Brain microvascular endothelial cell (primary cell): ENCODE measurements at regions not wholly inside any gene's neighbourhood (a gene's known extent, or its start where the extent isn't known, plus 50 kb on each side); places are given as distances from the start of the nearest gene placed in this dataset.
A peak's percentile ranks its signal among the peaks of the same experiment; 100 is the strongest.

ENCODE experiments used
- DNase-seq: peaks from one replicate; pipeline ENCODE4 v3.0.0-alpha.2; 2020
- H3K27ac ChIP-seq: fragments of 250-450 bp; sonication (Bioruptor Pico); 2 replicates; pipeline ENCODE4 v1.5.1; 2020; ENCODE audit warnings: mild to moderate bottlenecking, moderate library complexity
- H3K27me3 ChIP-seq: fragments of 250-450 bp; sonication (Bioruptor Pico); replicated peaks from 2 replicates; pipeline ENCODE4 v1.5.1; 2020; ENCODE audit warnings: mild to moderate bottlenecking
- H3K36me3 ChIP-seq: fragments of 250-450 bp; sonication (Bioruptor Pico); replicated peaks from 2 replicates; pipeline ENCODE4 v1.5.1; 2020; ENCODE audit warnings: mild to moderate bottlenecking
- H3K4me3 ChIP-seq: 2 replicates; pipeline ENCODE4 v1.5.1; 2011; ENCODE audit warnings: low read depth, mild to moderate bottlenecking, control low read depth, low read length, moderate library complexity
- in situ Hi-C: cut with HindIII; loops from 2 replicates; pipeline ENCODE4 v1.10.0; 2017; ENCODE audit warnings: low sequenced_read_pairs, low pct_ligation_motif_present
- TF ChIP-seq, protein P1 (sequence below): IDR thresholded peaks from 2 replicates; pipeline ENCODE4 v1.5.1; 2011; ENCODE audit warnings: low read depth, mild to moderate bottlenecking, moderate library complexity, low read length, control low read depth, inconsistent platforms; ENCODE audit errors: missing control alignments

DNA sequence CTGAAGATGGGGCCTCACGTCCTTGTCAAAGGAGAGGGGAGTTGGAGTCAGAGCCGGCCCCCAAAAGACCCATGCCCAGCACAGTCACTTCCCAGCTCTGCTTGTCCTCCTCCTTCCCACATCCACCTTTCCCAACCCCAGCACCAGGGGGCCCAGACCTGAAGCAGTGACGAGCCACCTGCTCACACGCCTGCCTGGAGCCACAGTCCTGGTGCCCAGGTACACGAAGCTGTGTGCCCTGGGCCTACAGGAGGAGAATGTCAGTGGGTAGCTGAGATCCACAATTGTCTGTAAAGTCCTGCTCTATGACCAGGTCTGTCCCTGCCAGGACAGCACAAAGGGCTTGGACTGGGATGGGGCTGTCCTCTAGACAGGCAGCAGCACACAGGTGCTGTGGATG, 126.8 kb upstream of the PZP start:
- no peaks in the 10 kb centered on the region for H3K27me3 ChIP-seq
- in situ Hi-C loops, result no loop called here
- DNase-seq, result no peak
- TF ChIP-seq, protein P1, sequence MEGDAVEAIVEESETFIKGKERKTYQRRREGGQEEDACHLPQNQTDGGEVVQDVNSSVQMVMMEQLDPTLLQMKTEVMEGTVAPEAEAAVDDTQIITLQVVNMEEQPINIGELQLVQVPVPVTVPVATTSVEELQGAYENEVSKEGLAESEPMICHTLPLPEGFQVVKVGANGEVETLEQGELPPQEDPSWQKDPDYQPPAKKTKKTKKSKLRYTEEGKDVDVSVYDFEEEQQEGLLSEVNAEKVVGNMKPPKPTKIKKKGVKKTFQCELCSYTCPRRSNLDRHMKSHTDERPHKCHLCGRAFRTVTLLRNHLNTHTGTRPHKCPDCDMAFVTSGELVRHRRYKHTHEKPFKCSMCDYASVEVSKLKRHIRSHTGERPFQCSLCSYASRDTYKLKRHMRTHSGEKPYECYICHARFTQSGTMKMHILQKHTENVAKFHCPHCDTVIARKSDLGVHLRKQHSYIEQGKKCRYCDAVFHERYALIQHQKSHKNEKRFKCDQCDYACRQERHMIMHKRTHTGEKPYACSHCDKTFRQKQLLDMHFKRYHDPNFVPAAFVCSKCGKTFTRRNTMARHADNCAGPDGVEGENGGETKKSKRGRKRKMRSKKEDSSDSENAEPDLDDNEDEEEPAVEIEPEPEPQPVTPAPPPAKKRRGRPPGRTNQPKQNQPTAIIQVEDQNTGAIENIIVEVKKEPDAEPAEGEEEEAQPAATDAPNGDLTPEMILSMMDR, result no peak
- no peaks in the 10 kb centered on the region for H3K36me3 ChIP-seq
- H3K27ac ChIP-seq, result no peak overlapping the region
- no peak overlapping the region for H3K4me3 ChIP-seq

DNA sequence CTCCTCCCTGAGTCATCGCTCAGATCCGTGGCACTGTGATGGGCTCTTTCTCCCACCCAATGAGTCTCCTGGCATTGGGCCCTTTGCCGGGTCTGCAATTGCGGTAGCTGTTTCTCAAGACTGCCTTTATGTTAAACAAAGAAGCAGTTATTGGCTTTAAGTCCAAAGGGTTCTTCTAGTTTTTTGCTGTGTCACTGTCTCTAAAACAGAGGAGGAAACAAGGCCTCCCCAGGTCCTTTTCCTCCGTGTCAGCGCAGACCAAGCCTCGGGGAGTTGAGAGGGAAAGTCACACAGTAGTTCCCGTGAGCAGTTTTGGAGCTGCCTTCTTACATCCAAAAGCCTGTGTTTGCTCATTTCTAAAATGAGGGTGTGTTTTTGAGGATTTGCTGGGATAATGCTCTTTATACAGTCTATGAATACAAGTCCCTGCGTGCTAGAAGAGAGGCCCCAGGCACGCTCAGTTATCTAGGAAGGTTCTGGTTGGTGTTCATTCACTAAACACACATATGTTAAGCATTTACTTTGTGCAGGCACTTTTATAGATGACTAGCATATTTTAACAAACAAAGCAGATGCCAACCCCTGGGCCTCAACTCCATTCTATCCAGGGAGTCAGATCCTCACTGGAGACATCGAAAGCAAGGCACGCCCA, 126.0 kb upstream of the PZP start:
- DNase-seq, result no peak
- H3K27me3 ChIP-seq, result no peaks in the 10 kb centered on the region
- no peak overlapping the region for H3K4me3 ChIP-seq
- H3K36me3 ChIP-seq, result no peaks in the 10 kb centered on the region
- H3K27ac ChIP-seq, result no peak overlapping the region
- in situ Hi-C loops, result no loop called here
- TF ChIP-seq, protein P1, result no peak

DNA sequence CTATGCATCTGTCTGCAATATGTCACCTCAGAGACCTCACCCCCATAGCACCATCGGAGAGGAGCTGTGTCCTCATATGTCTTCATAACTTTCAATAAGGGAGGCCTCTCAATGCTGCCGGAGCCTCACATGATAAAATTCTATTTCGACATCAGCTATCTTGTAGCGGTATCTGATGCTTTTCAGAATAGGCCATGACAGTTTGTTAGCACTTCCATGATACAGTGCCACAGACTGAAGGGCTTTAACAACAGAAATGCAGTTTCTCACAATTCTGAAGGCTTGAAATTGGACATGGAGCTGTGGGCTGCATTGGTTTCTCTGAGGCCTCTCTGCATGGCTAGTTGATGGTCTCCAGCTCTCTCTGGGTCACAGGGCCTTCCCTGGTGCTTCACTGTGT, 125.0 kb upstream of the PZP start:
- no peak for DNase-seq
- no peak overlapping the region for H3K27ac ChIP-seq
- no peak overlapping the region for H3K4me3 ChIP-seq
- in situ Hi-C loops, result no loop called here
- no peaks in the 10 kb centered on the region for H3K27me3 ChIP-seq
- no peaks in the 10 kb centered on the region for H3K36me3 ChIP-seq
- TF ChIP-seq, protein P1, result no peak

DNA sequence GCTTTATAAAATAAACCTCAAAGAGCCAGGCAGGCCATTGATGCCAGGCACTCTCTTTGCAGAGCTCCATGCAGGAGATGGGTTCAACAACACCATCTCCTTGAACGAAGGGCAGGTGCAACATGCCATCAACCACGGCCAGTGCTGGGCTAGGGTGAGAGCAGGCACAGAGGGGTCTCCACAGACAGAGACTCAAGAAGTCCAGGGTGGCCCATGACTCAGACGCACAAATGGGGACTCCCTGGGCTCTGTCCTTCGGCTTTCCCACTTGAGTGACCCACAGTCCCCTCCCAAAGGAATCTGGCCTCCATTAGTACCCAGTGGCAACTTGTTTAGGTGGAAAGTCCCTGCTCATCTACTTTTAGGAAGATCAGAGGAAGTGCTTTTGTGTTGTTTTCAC, 124.4 kb upstream of the PZP start:
- no peaks in the 10 kb centered on the region for H3K27me3 ChIP-seq
- H3K36me3 ChIP-seq, result no peaks in the 10 kb centered on the region
- no peak for DNase-seq
- H3K27ac ChIP-seq, result no peak overlapping the region
- H3K4me3 ChIP-seq, result no peak overlapping the region
- TF ChIP-seq, protein P1, result no peak
- in situ Hi-C loops, result no loop called here

DNA sequence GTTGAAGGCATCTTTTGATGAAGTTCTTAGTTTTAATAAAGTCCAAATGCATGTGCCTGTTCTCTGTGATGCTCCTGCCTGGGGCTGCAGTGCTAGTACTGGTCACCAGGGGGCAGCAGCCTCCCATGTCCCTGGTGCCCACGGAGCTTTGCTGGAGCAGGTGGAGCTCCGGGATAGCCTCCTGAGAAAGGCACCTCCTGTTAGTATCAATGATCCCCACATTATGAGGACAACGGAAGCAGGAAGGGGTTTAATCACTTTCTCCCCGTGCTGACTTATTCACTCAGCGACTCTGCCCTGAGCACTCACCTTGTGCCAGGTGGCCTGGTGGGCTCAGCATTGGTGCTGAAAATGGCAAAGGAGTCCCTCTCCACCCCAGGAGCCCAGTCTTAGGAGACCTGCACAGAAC, 123.0 kb upstream of the PZP start:
- peak; percentile 53 for DNase-seq
- Histone ChIP-seq H3K27me3 (no peaks in the 10 kb centered on the region), H3K27ac (no peak overlapping the region), H3K4me3 (no peak overlapping the region), H3K36me3 (no peaks in the 10 kb centered on the region)
- TF ChIP-seq, protein P1, result peak; percentile 100
- in situ Hi-C loops, result no loop called here

DNA sequence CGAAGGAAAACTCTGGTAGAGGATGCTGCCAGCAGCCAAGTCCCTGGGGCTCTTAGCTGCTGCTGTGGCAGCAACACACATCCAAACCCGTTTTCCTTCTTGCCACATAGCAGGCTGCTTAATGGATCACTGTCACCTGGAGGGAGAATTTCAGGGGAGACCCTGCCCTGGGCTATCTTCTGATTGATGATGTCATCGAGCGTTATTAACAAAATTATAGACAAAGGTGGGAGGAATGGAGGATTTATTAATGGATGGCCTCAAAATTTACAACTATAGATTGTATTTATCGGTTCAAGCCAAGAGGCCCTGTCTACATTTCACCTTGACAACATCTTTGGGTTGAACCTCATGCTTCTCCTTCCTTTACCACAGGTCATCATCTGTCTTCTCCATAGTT, 120.8 kb upstream of the PZP start:
- Histone ChIP-seq H3K27me3 (no peaks in the 10 kb centered on the region), H3K4me3 (no peak overlapping the region), H3K27ac (no peak overlapping the region), H3K36me3 (no peaks in the 10 kb centered on the region)
- TF ChIP-seq, protein P1, result no peak
- no peak for DNase-seq
- in situ Hi-C loops, result no loop called here
